ENCODE measurements at regions not wholly inside any gene's neighbourhood (a gene's known extent, or its start where the extent isn't known, plus 50 kb on each side); places are given as distances from the start of the nearest gene placed in this dataset.

- no peak for TF ChIP-seq EP300 (IDR thresholded peaks at IDR 0.05)
- TF ChIP-seq CTCF (IDR thresholded peaks at IDR 0.05): no peak
- no peak for TF ChIP-seq POLR2AphosphoS5 (IDR thresholded peaks at IDR 0.05)
- no peak for TF ChIP-seq POLR2A (IDR thresholded peaks at IDR 0.05)
- no peaks in the 10 kb centered on the region for H3K4me1 ChIP-seq
- H3K27me3 ChIP-seq: no peaks in the 10 kb centered on the region
- intact Hi-C loops (cut with DNase I; ENCODE audit: low total_unique reads): no loop called here
- H3K9me3 ChIP-seq: peaks cover 0 to 28% (median 3%) of the 10 kb centered on the region in 4 donors
- 78 to 86% (median 81%) methylated on average over 8 to 11 of the region's 11 CpGs for WGBS, 5 donors
- no peaks in the 10 kb centered on the region for H3K36me3 ChIP-seq
- no peak for DNase-seq
- no peak overlapping the region for H3K4me3 ChIP-seq
- no peak overlapping the region for H3K27ac ChIP-seq
Observed at GRCh38 chr6:102389994-102390393, 996.5 kb downstream of the GRIK2 start.

GRCh38 chr6:102387326-102388033 is 994.0 kb downstream of the GRIK2 start:
- H3K4me3 ChIP-seq: no peak overlapping the region
- no peaks in the 10 kb centered on the region for H3K4me1 ChIP-seq
- no peak overlapping the region for H3K27ac ChIP-seq
- WGBS, 5 donors: 67 to 78% (median 75%) methylated on average over 2 of the region's 2 CpGs
- no peak for DNase-seq
- H3K27me3 ChIP-seq: no peaks in the 10 kb centered on the region
- peaks cover 0 to 12% (median 0%) of the 10 kb centered on the region in 4 donors for H3K9me3 ChIP-seq
- intact Hi-C loops (cut with DNase I; ENCODE audit: low total_unique reads): no loop called here
- no peaks in the 10 kb centered on the region for H3K36me3 ChIP-seq
- TF ChIP-seq POLR2A (IDR thresholded peaks at IDR 0.05): no peak
- TF ChIP-seq CTCF (IDR thresholded peaks at IDR 0.05): no peak
- TF ChIP-seq POLR2AphosphoS5 (IDR thresholded peaks at IDR 0.05): no peak
- no peak for TF ChIP-seq EP300 (IDR thresholded peaks at IDR 0.05)

GRCh38 chr6:102381203-102381602 is 987.7 kb downstream of the GRIK2 start:
- TF ChIP-seq CTCF (IDR thresholded peaks at IDR 0.05) (no peak), POLR2AphosphoS5 (IDR thresholded peaks at IDR 0.05) (no peak), EP300 (IDR thresholded peaks at IDR 0.05) (no peak), POLR2A (IDR thresholded peaks at IDR 0.05) (no peak)
- Histone ChIP-seq H3K9me3 (no peaks in the 10 kb centered on the region), H3K36me3 (no peaks in the 10 kb centered on the region), H3K27me3 (no peaks in the 10 kb centered on the region), H3K4me1 (no peaks in the 10 kb centered on the region), H3K27ac (no peak overlapping the region), H3K4me3 (no peak overlapping the region)
- no peak for DNase-seq
- intact Hi-C loops (cut with DNase I; ENCODE audit: low total_unique reads): no loop called here

- DNase-seq: no peak
- Histone ChIP-seq H3K4me1 (no peaks in the 10 kb centered on the region), H3K4me3 (no peak overlapping the region), H3K27me3 (no peaks in the 10 kb centered on the region), H3K9me3 (peaks cover 0 to 17% (median 0%) of the 10 kb centered on the region in 4 donors), H3K27ac (no peak overlapping the region), H3K36me3 (no peaks in the 10 kb centered on the region)
- intact Hi-C loops (cut with DNase I; ENCODE audit: low total_unique reads): no loop called here
- whole genome bisulfite sequencing, 5 donors: 73 to 85% (median 82%) methylated on average over 8 of the region's 8 CpGs
- TF ChIP-seq EP300 (IDR thresholded peaks at IDR 0.05): no peak
- no peak for TF ChIP-seq CTCF (IDR thresholded peaks at IDR 0.05)
- TF ChIP-seq POLR2AphosphoS5 (IDR thresholded peaks at IDR 0.05): no peak
- no peak for TF ChIP-seq POLR2A (IDR thresholded peaks at IDR 0.05)
Observed at GRCh38 chr6:102356170-102356569, 962.7 kb downstream of the GRIK2 start.
